AML-193 (cell line): ENCODE measurements at regions not wholly inside any gene's neighbourhood (a gene's known extent, or its start where the extent isn't known, plus 50 kb on each side); places are given as distances from the start of the nearest gene placed in this dataset.
"Not testable (repeated sequence)": the region's sequence is repeated elsewhere in the genome, so short reads cannot be mapped to it uniquely, and the experiment has no call there.

Source experiments
- DNase-seq, 2 experiments: peaks; one replicate each; lab custom pipeline; 2025; lab: John Stamatoyannopoulos, UW

- no peak for DNase-seq
Measured at GRCh38 chr5:27963050-27963783, 924.8 kb upstream of the CDH9 start.

DNA sequence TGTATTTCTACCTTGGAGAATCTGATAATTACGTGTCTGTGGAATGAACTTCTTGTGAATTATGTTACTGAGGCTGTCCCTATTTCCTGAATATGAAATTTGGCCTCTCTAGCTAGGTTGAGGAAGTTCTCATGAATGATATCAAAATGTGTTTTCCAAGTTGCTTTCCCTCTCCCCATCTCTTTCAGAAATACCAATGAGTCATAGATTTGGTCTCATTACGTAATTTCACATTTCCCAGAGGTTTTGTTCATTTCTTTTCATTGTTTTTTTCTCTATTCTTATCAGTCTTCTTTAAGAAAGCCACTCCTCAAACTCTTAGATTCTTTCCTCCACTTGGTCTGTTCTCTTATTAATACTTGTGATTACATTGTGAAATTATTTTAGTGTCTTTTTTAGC, 923.8 kb upstream of the CDH9 start:
- DNase-seq = no peak

DNA sequence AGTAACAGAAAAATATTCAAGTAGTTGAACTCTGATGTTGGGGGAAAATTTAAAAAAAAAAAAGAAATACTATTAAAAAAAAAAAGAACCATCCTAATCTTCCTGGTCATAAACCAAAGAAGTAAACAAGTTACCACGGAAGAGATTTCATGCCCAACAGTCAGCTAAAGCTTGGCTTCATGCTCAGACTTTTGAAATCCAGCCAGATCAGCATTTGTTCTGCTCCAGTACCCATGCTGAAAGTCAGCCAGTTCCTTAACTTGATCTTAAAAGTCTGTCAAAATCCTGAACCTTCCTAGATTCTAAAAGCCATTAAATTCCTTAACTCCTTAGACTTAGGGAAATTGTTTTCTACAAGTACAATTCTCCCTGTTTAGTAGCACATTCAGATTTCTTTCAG, 908.7 kb upstream of the CDH9 start:
- DNase-seq = no peak

- DNase-seq = no peak
Measured at GRCh38 chr5:27944471-27944870, 906.1 kb upstream of the CDH9 start.

GRCh38 chr5:27938989-27939388, 900.6 kb upstream of the CDH9 start:
- no peak for DNase-seq

- no peak for DNase-seq
Measured at GRCh38 chr5:27928060-27928459, 889.7 kb upstream of the CDH9 start.

DNA sequence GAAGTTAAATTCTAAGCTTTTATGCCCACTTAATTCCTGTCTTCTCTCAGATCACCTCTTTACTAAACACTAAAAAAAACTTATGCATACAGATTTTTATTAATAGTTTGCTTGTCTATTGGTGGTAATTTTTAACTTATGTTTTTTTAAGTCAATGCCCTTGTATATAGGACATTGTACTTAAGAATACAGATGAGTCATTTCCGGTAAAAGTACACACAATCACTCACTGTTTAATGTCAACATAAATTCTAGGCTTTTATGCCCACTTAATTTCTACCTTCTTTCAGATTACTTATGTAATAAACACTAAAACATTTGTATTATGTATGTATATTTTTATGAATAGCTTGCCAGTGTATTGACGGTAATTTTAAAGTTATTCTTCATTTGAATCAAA, 872.8 kb upstream of the CDH9 start:
- no peak for DNase-seq

DNA sequence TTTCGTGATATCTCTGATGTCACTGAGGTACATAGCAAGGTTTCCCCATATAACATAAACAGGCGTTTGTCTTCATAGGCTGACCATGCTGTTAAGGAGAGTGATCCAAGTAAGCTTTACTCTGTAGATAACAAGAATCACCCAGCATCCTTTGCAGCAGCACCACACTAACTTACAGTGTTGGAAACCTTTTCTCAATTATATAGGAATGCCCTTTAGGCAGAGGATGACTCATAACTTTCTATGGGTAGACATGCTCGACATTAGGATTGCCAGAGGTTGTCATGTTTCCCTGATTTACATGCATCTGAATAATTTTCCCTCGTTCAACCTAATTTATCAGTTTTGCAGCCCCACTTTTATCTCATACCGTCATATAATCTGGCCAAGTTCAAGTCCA, 870.0 kb upstream of the CDH9 start:
- no peak for DNase-seq

GRCh38 chr5:27906931-27907601, 868.7 kb upstream of the CDH9 start:
- no peak for DNase-seq

- DNase-seq = no peak
Measured at GRCh38 chr5:27906481-27906880, 868.1 kb upstream of the CDH9 start.

GRCh38 chr5:27900761-27901160, 862.4 kb upstream of the CDH9 start:
- no peak for DNase-seq

- DNase-seq = no peak
Measured at GRCh38 chr5:27876071-27876470, 837.7 kb upstream of the CDH9 start.

- DNase-seq = no peak
Measured at GRCh38 chr5:27875148-27875547, 836.8 kb upstream of the CDH9 start.

- DNase-seq = no peak
Measured at GRCh38 chr5:27868292-27868691, 829.9 kb upstream of the CDH9 start.

GRCh38 chr5:27855491-27855890, 817.1 kb upstream of the CDH9 start:
- no peak for DNase-seq

DNA sequence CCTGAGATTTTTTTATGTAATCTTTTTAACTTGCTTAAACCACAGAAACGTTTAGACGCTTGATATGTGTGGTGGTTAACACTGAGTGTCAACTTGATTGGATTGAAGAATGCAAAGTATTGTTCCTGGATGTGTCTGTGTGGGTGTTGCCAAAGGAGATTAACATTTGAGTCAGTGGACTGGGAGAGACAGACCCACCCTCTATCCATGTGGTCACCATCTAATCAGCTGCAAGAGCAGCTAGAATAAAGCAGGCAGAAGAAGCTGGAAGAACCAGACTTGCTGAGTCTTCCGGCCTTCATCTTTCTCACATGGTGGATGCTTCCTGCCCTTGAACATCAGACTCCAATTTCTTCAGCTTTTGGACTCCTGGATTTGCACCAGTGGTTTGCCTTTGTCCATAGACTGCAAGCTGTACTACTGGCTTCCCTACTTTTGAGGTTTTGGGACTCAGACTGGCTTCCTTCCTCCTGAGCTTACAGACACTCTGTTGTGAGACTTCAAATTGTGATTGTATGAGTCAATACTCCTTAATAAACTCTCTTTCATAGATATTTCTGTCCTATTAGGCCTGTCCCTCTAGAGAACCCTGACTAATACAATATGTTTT, 816.0 kb upstream of the CDH9 start:
- DNase-seq = no peak

DNA sequence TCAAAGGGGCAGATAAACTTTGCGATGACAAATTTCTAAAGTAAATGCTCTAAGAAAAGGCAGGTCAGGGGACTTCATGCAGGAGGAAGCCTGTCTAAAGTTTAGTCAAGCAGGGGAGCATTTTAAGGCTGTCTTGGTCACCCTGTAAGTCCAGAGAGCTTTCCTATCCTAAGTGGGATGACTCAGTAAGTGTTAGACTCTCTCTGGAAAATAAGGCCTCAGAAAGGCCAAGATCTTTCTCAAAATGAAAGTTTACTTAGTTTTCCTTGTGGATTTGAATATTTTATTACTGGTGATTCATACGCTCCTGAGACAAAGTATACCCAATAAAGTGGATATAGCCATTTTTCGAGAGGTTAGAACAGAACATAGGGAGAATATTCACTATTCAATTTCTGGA, 806.9 kb upstream of the CDH9 start:
- no peak for DNase-seq

DNA sequence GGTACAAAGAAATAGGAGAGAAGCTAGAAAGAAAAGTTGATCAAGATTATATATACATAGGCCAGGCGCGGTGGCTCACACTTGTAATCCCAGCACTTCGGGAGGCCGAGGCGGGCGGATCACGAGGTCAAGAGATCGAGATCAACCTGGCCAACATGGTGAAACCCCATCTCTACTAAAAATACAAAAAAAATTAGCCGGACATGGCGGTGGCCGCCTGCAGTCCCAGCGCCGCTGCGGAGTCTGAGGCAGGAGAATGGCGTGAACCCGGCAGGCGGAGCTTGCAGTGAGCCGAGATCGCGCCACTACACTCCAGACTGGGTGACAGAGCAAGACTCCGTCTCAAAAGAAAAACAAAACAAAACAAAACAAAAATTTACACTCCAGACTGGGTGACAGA, 798.3 kb upstream of the CDH9 start:
- not testable (repeated sequence) for DNase-seq

GRCh38 chr5:27832886-27833285, 794.5 kb upstream of the CDH9 start:
- DNase-seq = no peak

GRCh38 chr5:27830546-27830945, 792.2 kb upstream of the CDH9 start:
- no peak for DNase-seq

DNA sequence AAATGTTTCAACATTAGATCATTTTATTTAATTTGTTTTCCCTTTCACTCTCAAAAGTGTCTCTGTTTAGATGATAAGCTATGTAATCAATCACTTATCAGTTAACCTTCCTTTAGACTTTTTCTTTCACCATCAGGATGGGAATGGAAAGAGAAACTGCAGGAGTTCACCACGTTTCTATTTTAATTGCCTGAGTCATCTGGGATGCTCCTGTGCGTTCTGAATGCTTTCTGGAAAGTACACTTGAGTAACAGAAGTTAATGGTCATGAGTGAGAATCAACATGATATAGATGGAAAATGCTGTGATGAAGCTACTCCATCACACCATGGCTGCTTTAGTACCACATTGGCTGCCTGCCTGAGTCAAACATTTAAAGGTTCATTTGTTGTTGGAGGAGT, 783.3 kb upstream of the CDH9 start:
- no peak for DNase-seq

GRCh38 chr5:27818888-27819287, 780.5 kb upstream of the CDH9 start:
- no peak for DNase-seq

DNA sequence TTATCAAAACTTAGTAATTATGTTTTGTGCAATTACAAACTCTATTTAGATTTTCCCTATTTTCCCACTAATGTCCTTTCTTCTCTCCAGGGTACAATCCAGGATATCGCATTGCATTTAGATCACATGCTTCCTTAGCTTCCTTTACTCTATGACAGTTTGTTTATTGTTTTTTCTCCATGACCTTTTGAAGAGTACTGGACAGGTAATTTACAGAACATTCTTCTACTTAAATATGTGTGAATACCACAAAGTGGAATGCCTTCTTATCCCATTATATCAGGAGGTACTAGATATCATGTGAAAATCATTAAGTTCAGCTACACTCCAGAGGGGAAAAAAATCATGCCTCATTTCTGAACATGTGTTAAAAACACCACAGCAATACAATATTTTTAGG, 776.6 kb upstream of the CDH9 start:
- DNase-seq = no peak

- no peak for DNase-seq
Measured at GRCh38 chr5:27814286-27814685, 775.9 kb upstream of the CDH9 start.
